Liver (tissue), 8 donors: ENCODE measurements at regions not wholly inside any gene's neighbourhood (a gene's known extent, or its start where the extent isn't known, plus 50 kb on each side); places are given as distances from the start of the nearest gene placed in this dataset.
"Not testable (repeated sequence)": the region's sequence is repeated elsewhere in the genome, so short reads cannot be mapped to it uniquely, and the experiment has no call there.

Experiments
- DNase-seq: peaks from one replicate; pipeline ENCODE4 v3.0.0-alpha.2; 2017; ENCODE audit warnings: low spot score
- H3K27ac ChIP-seq, 2 donors: one replicate each; pipeline ENCODE4 v1.7.0; 2013; ENCODE audit warnings: inconsistent platforms in 2 of 2, low read length in 2 of 2, control low read depth in 1 of 2, low read depth in 1 of 2, mild to moderate bottlenecking in 1 of 2
- H3K27me3 ChIP-seq, 4 donors: one replicate each; pipeline versions ENCODE4 v1.6.1 to v1.7.0; 2013; ENCODE audit warnings: low read length in 3 of 4, inconsistent platforms in 1 of 4, mild to moderate bottlenecking in 1 of 4, moderate library complexity in 1 of 4; ENCODE audit not compliant: control insufficient read depth in 4 of 4, insufficient read depth in 4 of 4
- H3K36me3 ChIP-seq, 4 donors: one replicate each; pipeline versions ENCODE4 v1.6.1 to v1.7.0; 2013; ENCODE audit warnings: low read length in 3 of 4, mild to moderate bottlenecking in 3 of 4, low read depth in 1 of 4, moderate library complexity in 1 of 4; ENCODE audit not compliant: control insufficient read depth in 4 of 4, insufficient read depth in 3 of 4
- H3K4me1 ChIP-seq, 4 donors: one replicate each; pipeline versions ENCODE4 v1.6.1 to v1.7.0; 2013; ENCODE audit warnings: low read length in 3 of 4, mild to moderate bottlenecking in 3 of 4, moderate library complexity in 1 of 4; ENCODE audit not compliant: control insufficient read depth in 4 of 4, insufficient read depth in 4 of 4
- H3K4me3 ChIP-seq, 3 donors: one replicate each; pipeline versions ENCODE4 v1.6.1 to v1.7.0; 2013; ENCODE audit warnings: low read length in 3 of 3, control low read depth in 1 of 3, low read depth in 1 of 3, mild to moderate bottlenecking in 1 of 3
- H3K9ac ChIP-seq, 2 donors: one replicate each; pipeline ENCODE4 v1.7.0; 2013; ENCODE audit warnings: low read length in 2 of 2, mild to moderate bottlenecking in 2 of 2, moderate library complexity in 2 of 2, control low read depth in 1 of 2, low read depth in 1 of 2
- H3K9me3 ChIP-seq, 4 donors: one replicate each; pipeline versions ENCODE4 v1.6.1 to v1.7.0; 2013; ENCODE audit warnings: low read length in 3 of 4; ENCODE audit not compliant: control insufficient read depth in 4 of 4
- ATF3 ChIP-seq: IDR thresholded peaks from 2 replicates; pipeline ENCODE4 v1.6.1; 2016; ENCODE audit warnings: antibody characterized with exemption
- CTCF ChIP-seq: fragments of 150-350 bp; IDR thresholded peaks from 2 replicates; pipeline ENCODE4 v1.5.1; 2017; ENCODE audit warnings: improper control_type of control experiment, low read depth, low read length; ENCODE audit not compliant: missing input control
- FOXA1 ChIP-seq: IDR thresholded peaks from 2 replicates; pipeline ENCODE4 v1.6.1; 2016; ENCODE audit warnings: antibody characterized with exemption
- FOXA2 ChIP-seq: IDR thresholded peaks from 2 replicates; pipeline ENCODE4 v1.6.1; 2016; ENCODE audit warnings: antibody characterized with exemption
- GABPA ChIP-seq, 2 donors: IDR thresholded peaks in 1 of 2; conservative IDR thresholded peaks in 1 of 2; 2 replicates each; pipeline ENCODE4 v1.6.1; 2016; ENCODE audit warnings: antibody characterized with exemption in 2 of 2, mild to moderate bottlenecking in 1 of 2, moderate library complexity in 1 of 2
- HNF4G ChIP-seq: IDR thresholded peaks from 2 replicates; pipeline ENCODE4 v1.6.1; 2016; ENCODE audit warnings: antibody characterized with exemption
- JUND ChIP-seq, 2 donors: IDR thresholded peaks; 2 replicates each; pipeline ENCODE4 v1.6.1; 2016; ENCODE audit warnings: antibody characterized with exemption in 2 of 2
- MAX ChIP-seq: IDR thresholded peaks from 2 replicates; pipeline ENCODE4 v1.6.1; 2016; ENCODE audit warnings: antibody characterized with exemption
- NR2F2 ChIP-seq: IDR thresholded peaks from 2 replicates; pipeline ENCODE4 v1.6.1; 2016; ENCODE audit warnings: antibody characterized with exemption
- RXRA ChIP-seq, 2 donors: IDR thresholded peaks; 2 replicates each; pipeline ENCODE4 v1.6.1; 2017 to 2018; ENCODE audit warnings: antibody characterized with exemption in 2 of 2, mild to moderate bottlenecking in 1 of 2
- SP1 ChIP-seq: IDR thresholded peaks from 2 replicates; pipeline ENCODE4 v1.6.1; 2018; ENCODE audit warnings: antibody characterized with exemption, mild to moderate bottlenecking
- TAF1 ChIP-seq: conservative IDR thresholded peaks from 2 replicates; pipeline ENCODE4 v1.6.1; 2016; ENCODE audit warnings: antibody characterized with exemption, mild to moderate bottlenecking
- YY1 ChIP-seq: IDR thresholded peaks from 2 replicates; pipeline ENCODE4 v1.6.1; 2016; ENCODE audit warnings: antibody characterized with exemption, mild to moderate bottlenecking
- WGBS: extraction: QIAGEN DNeasy Blood & Tissue Kit; methylation state at CpG from one replicate; pipeline ENCODE4 v1.1.7; 2013; 5-methylcytosine and 5-hydroxymethylcytosine counted together
- donor health status: healthy.
- donor health status: healthy.
- donor health status: healthy.
- donor health status: healthy.
- donor health status: healthy.

GRCh38 chr6:19725436-19725835, 111.7 kb upstream of the ID4 start:
- H3K36me3 ChIP-seq, H3K4me1 ChIP-seq, H3K9ac ChIP-seq, H3K9me3 ChIP-seq, H3K4me3 ChIP-seq, H3K27ac ChIP-seq, DNase-seq, H3K27me3 ChIP-seq: not testable (repeated sequence)

DNA sequence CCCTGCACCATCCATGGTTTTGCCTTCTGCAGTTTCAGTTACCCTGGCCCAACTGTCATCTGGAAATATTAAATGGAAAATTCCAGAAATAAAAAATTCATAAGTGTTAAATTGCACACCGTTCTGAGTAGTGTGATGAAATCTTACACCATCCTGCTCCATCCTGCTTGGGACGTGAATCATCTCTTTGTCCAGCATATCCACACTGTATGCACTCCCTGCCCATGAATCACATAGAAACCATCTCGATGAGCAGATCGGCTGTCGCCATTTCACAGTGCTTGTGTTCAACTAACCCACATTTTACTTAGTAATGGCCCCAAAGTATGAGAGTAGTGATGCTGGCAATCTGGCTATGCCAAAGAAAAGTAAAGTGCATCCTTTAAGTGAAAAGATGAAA, 105.9 kb upstream of the ID4 start:
- DNase-seq: no peak
- Histone ChIP-seq H3K36me3 (no peaks in the 10 kb centered on the region), H3K27ac (no peak overlapping the region), H3K9me3 (peaks cover 0 to 4% (median 0%) of the 10 kb centered on the region in 4 donors), H3K4me3 (no peak overlapping the region), H3K9ac (no peak overlapping the region), H3K4me1 (no peaks in the 10 kb centered on the region), H3K27me3 (peaks cover 0 to under 1% (median 0%) of the 10 kb centered on the region in 4 donors)
- WGBS: 92% methylated on average over 5 of the region's 5 CpGs
- TF ChIP-seq ATF3: no peak

- H3K27me3 ChIP-seq: no peaks in the 10 kb centered on the region
- no peak for DNase-seq
- H3K9ac ChIP-seq: no peak overlapping the region
- no peak overlapping the region for H3K4me3 ChIP-seq
- no peak for TF ChIP-seq FOXA1
- TF ChIP-seq TAF1: no peak
- no peak for TF ChIP-seq ATF3
- TF ChIP-seq FOXA2: no peak
- TF ChIP-seq YY1: no peak
- TF ChIP-seq HNF4G: no peak
- TF ChIP-seq RXRA (IDR thresholded peaks at IDR 0.05): no peak
- no peak for TF ChIP-seq MAX
- H3K36me3 ChIP-seq: no peaks in the 10 kb centered on the region
- H3K9me3 ChIP-seq: no peaks in the 10 kb centered on the region
- H3K27ac ChIP-seq: no peak overlapping the region
- no peaks in the 10 kb centered on the region for H3K4me1 ChIP-seq
- 81% methylated on average over 15 of the region's 15 CpGs for WGBS
These were observed 103.1 kb upstream of the ID4 start for GRCh38 chr6:19734061-19734460.

DNA sequence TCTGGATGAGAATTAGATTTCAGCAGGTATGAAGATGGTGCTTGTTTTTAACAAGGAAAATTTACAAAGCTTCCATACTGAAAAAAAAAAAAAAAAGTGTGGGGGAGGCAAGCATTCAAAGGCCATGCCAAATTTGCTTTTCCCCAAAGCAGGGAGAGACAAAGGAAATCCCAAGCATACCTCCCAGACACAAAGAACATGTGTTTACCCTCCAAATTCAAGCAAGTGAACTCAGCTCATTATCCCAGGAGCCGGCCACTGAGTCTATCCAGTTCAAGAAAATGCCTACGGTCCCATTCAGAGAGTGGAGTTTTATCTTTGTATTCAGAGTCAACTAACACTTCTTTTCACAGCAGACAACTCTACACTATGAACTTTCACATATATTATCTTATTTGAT, 102.7 kb upstream of the ID4 start:
- TF ChIP-seq CTCF: no peak
- no peak for TF ChIP-seq HNF4G
- TF ChIP-seq NR2F2: no peak
- TF ChIP-seq ATF3: no peak
- no peak for TF ChIP-seq SP1
- no peak for TF ChIP-seq JUND (IDR thresholded peaks at IDR 0.05)
- no peak for TF ChIP-seq RXRA (IDR thresholded peaks at IDR 0.05)
- TF ChIP-seq GABPA (IDR thresholded peaks at IDR 0.05 in 1 of 2, conservative IDR thresholded peaks at IDR 0.05 in 1 of 2): no peak
- no peak for TF ChIP-seq FOXA1
- TF ChIP-seq FOXA2: no peak
- Histone ChIP-seq H3K36me3 (no peaks in the 10 kb centered on the region), H3K9ac (no peak overlapping the region), H3K4me3 (no peak overlapping the region), H3K27me3 (no peaks in the 10 kb centered on the region), H3K4me1 (no peaks in the 10 kb centered on the region), H3K27ac (no peak overlapping the region), H3K9me3 (no peaks in the 10 kb centered on the region)
- DNase-seq: no peak
- 61% methylated on average over 2 of the region's 2 CpGs for WGBS
